Heart left ventricle (tissue), 13 donors: ENCODE measurements at regions not wholly inside any gene's neighbourhood (a gene's known extent, or its start where the extent isn't known, plus 50 kb on each side); places are given as distances from the start of the nearest gene placed in this dataset.

Experiments used
- POLR2A ChIP-seq, 2 donors: fragments of 450-650 bp; IDR thresholded peaks; one replicate each; pipeline ENCODE4 v1.6.1; 2017; ENCODE audit warnings: antibody characterized with exemption in 2 of 2, mild to moderate bottlenecking in 2 of 2, moderate library complexity in 2 of 2
- TF ChIP-seq, protein P1 (sequence below), 12 donors: fragments of 200-600 bp; sonication (generic) in 4 of 12; IDR thresholded peaks; one replicate each; pipeline versions ENCODE4 v1.5.0 to v1.8.0; 2018 to 2022; ENCODE audit warnings: antibody characterized with exemption in 12 of 12, mild to moderate bottlenecking in 5 of 12
- donor health status: ischemic (EF 13 %, LVEDD 7.1; RV severe dilation, severe dysfunction).
- donor health status: DM: no; HTN: yes; CAD: no.
- donor health status: DM: no; HTN: no; CAD: no.
- donor health status: ischemic (EF 25% LVEDD 6.9; RV normal size, moderate dysfunction).
- donor health status: ischemic (EF 25% LVEDD 5.7; RV mildly dilated, moderate dysfunction).
- donor health status: ischemic (EF 35%, LVEDD 5.7; RV mildly dilated, moderate dysfunction).
- donor health status: nonischemic (EF 11% LVEDD 7.7; RV severe dilation, severe dysfunction).
- donor health status: DM: yes; HTN: yes; CAD: no.
- donor health status: PGD.
- donor health status: ischemic (EF 29% LVEDD 5.4; RV normal size, mild dysfunction).
- donor health status: nonischemic (EF 23%, LVEDD 6.1; RV moderate dilation, normal function).

DNA sequence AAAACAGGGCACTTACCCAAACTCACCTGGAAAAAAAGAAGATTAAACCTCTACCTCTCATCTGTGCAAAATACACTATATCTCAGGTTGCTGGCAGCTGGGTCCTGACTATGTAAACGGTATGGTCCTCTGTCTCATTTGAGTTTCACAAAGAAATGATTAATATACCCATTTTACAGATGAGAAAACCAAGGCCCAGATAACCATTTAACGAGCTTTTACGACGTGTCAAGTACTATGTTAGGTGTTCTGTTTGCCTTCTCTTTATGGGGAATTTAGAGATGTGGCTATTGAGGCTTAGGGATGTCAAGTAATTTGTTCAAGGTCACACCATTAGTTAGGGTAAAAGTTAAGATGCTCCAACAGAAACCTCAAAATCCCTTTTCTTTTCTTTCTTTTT is 140.4 kb upstream of the USP24 start:
- TF ChIP-seq, protein P1, sequence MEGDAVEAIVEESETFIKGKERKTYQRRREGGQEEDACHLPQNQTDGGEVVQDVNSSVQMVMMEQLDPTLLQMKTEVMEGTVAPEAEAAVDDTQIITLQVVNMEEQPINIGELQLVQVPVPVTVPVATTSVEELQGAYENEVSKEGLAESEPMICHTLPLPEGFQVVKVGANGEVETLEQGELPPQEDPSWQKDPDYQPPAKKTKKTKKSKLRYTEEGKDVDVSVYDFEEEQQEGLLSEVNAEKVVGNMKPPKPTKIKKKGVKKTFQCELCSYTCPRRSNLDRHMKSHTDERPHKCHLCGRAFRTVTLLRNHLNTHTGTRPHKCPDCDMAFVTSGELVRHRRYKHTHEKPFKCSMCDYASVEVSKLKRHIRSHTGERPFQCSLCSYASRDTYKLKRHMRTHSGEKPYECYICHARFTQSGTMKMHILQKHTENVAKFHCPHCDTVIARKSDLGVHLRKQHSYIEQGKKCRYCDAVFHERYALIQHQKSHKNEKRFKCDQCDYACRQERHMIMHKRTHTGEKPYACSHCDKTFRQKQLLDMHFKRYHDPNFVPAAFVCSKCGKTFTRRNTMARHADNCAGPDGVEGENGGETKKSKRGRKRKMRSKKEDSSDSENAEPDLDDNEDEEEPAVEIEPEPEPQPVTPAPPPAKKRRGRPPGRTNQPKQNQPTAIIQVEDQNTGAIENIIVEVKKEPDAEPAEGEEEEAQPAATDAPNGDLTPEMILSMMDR (IDR thresholded peaks at IDR 0.05): no peak
- no peak for TF ChIP-seq POLR2A (IDR thresholded peaks at IDR 0.05)
